GM18867 (cell line): ENCODE measurements at regions not wholly inside any gene's neighbourhood (a gene's known extent, or its start where the extent isn't known, plus 50 kb on each side); places are given as distances from the start of the nearest gene placed in this dataset.

Source experiments
- ATAC-seq: cut with Tn5 transposase; IDR thresholded peaks from one replicate; pipeline ENCODE4 v1.9.1; 2021; ENCODE audit warnings: mild to moderate bottlenecking, moderate library complexity; ENCODE audit not compliant: unreplicated experiment

DNA sequence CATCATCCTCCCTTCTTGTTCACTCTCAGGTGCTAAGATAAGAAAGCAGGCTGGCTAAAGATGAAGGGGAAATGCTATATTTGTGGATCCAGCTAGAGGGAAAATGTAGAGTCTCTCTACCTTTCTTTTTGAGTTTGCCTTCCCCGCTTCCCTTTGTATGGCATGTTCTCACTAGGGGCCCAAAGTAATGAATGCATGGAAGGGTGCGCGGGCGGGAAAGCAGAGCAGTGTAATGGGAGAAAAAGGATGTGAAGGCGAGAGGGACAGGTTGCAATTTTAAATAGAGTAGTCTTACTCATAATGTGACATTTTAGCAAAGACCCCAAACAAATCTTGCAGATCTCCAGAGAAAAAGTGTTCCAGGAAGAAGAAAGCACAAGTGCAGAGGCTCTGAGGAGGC lies 105.1 kb upstream of the ATP1B1 start:
- ATAC-seq = no peak

DNA sequence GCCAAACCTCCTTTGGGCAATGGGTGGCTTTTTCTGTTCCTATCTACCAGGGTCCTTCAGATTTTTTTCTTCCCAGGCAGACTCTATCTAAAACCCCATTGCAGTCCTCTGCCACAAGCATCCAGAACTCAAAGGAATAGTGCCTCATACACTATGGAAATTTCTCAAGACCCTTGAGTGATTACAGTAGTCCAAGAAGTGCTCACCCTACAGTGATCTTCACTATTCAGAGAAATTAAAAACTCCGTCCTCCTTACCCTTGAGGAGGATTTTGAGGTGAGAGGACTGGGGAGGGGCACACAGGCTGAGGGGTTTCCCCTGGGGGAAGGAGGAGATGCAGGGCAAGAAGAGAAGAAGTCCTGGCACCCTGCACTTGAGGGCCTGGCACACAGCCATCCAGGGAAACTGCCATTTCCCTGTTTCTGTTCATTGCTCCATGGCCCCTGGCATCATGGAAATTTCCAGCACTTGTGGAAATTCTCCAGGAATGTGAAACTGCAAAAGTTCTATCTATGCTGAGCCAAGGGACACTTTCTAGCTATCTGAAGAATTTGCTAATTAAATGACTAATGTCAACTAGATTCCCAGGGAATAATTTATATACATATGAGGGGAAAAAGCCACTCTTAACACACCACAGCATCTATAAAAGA lies 102.5 kb upstream of the ATP1B1 start:
- ATAC-seq = no peak

DNA sequence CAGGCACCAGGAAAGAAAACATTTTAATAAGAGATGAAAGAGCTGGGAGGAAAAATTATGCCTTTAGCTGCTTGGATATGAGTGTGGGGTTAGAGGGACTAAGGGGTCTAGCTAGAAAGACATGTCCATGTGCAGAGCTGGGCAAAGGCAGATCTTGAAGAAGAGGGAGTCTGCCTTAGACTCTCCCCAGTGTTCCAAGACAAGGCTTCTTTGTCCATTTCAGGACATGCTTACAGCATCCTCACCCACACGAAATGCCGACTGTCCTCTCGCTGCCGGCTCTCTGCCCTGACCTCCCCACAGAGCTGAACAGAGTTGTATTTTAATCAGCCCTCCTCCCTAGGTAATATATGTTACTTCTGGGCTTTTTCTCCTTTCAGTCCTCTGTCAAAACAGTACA lies 100.7 kb upstream of the ATP1B1 start:
- no peak for ATAC-seq

DNA sequence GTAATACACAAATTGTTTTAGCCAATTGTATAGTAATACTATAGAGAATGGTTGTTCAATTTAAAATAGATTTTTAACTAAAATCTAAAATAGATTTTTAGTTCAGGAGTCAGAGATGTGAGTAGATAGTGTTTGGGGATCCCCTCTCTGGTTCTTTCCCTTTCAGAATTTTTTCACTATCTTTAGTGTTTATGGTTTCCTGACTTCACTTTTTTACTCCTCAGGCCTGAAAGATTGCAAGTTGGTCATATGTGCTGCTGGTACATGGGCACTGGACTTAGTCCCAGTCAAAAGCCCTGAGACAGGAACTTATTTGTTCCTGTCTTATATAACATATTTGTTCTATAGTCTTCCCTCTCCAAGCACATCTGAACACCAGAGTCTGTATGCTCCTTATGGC lies 96.8 kb upstream of the ATP1B1 start:
- ATAC-seq = no peak

DNA sequence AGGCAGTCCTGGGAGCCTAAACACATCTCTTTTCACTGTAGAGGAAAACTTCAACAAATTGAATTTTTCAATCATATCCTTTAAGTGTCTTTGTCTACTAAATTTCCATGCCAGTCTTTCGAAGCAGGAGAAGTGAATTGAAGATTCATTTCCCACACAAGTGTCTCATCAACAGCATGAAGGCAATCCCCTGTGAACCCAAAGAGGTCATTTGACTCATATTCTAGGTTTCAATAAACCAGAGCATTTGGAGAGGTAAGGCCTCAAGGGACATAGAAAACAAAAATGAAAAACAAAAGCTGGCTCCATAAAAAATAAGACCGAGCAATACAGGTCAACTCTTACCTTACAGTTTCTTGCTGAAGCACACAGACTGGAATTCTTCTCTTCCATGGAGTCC lies 94.1 kb upstream of the ATP1B1 start:
- peak; percentile 69 for ATAC-seq

DNA sequence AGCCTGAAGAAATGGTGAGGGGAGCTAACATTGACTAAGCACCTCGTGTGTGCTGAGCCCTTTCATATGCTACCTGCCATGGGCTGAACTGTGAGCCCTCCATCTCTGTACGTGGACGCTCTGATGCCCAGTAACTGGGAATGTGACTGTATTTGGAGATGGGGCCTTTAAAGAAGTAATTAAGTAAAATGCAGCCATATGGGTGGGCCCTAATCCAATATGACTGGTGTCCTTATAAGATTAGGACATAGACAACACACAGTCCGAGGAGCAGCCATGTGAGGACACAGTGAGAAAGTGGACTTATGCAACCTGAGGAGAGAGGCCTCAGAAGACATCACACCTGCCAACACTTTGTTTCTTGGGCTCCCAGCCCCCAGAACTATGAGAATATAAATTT lies 92.7 kb upstream of the ATP1B1 start:
- no peak for ATAC-seq

DNA sequence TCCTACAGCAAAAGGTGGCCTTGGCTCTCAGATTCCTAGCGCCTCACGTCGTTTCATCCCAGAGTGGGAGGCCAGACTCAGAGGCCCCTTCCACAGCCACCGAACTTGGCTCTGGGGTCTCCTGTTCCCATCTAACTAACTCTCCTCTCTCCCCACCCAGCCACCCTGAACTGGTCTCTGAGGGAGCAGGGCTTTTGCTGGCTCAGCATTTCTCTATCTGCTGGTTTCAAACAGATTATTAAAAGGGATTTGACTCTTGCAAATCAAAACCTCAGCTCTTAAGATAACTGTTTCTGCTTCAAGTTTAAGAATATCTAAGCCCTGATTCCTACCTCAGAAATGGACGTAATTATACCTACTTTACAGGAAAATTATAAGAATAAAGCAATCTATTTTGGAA lies 91.0 kb upstream of the ATP1B1 start:
- ATAC-seq = no peak

DNA sequence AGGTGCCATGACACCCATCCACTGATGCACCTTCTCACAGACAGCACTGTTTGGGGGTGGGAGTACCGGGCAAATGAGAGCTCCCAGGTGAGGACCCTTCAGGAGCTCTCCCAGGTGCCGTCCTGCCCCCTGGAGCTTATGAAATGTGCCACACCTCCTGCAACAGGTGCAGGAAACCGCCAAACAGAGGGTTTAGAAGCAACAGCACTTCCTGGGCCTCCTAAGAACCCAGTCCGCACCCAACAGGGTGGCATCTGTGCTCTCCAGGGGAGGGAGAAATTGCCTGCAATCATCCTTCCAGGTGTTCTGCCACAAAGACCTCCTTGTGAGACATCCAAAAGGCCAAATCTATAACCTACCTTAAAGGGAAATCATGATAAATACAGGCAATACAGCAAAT lies 87.7 kb upstream of the ATP1B1 start:
- ATAC-seq = no peak

DNA sequence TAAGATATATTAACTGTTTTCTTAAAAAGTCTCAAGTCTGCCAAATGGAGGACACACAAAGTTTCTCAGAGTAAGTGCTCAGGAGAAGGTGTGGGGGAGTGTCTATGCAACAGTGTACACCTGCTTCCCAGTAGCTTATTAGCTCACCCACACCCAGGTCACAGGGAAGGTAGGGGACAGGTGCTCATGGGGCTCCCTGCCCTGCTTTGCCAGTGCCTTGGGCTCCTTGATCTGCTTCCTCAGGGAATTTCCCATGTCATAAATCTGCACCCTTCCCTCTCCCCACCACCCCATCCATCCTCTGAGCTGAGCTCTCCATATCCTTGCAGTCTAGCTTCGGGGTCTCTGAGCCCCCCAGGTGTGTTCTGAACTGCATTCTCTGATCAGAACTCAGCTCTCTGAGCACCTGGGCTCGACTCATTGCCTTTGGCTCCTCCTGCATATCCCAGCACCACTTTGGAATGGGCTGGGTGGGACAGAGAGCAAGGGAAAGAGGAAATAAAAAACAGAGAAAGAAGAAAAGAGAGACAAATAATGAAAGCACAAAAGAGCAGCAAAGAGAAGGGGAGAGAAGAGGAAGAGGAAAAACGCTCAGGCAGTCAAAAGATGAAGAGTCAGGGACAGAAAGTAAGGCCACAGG lies 87.0 kb upstream of the ATP1B1 start:
- no peak for ATAC-seq

DNA sequence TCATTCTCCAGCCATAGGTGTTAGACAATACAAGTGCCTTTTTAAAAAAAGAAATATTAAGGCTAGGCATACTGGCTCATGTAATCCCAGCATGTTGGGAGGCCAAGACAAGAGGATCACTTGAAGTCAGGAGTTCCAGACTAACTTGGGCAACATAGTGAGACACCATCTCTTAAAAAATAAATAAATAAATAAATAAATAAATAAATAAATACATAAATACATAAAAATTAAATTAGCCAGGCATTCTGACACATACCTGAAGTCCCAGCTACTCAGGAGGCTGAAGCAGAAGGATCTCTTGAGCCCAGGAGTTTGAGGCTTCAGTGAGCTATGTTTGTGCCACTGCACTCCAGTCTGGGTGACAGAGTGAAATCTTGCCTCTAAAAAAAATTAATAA lies 85.8 kb upstream of the ATP1B1 start:
- ATAC-seq = no peak

DNA sequence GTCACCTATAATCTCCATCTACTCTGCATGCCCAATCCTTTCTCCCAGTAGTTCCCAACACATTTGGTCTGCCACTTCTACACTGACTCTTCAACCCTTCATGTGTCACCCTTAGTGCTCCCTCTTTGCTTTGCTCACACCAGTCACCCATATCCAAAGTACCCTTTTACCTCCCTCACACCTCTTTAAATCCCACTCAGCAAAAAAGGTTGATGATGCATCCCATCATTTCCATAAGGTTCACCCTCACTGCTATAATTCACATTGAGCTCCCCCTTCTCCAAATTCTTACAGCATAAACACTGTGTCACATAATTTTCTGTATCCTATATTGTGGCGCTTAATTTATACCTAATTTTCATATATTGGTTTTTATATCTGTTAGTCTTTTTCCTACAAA lies 83.8 kb upstream of the ATP1B1 start:
- ATAC-seq = no peak

DNA sequence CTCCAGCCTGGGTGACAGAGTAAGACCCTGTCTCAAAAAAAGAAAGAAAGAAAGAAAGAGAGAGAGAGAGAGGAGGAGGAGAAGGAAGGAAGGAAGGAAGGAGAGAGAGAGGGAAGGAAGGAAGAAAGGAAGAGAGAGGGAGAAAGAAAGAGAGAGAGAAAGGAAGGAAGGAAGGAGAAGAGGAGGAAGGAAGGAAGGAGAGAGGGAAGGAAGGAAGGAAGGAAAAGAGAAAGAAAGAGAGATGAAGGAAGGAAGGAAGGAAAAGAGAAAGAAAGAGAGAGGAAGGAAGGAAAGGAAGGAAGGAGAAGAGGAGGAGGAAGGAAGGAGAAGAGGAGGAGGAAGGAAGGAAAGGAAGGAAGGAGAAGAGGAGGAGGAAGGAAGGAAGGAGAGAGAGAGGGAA lies 82.2 kb upstream of the ATP1B1 start:
- no peak for ATAC-seq

DNA sequence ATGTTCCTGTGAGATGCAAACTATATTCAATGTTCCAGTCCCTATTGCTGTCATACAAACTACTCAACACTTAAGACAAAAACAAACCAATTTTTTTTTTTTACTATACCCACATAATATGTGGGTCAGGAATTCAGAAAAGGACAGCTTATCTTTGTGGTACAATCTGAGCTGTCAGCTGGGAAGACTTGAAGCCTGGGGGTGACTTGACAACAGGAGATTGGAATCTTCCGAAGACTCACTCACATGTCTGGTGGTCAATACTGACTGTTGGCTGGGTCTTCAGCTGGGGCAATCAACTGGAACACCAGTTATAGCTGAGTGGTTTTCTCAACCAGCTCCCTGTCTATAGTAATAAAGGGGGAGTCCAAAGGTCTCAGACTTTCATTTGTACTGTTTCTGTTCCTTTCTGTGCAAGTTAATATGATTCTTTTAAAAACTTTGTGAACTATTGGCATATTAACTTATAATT lies 81.7 kb upstream of the ATP1B1 start:
- ATAC-seq = peak; percentile 93

DNA sequence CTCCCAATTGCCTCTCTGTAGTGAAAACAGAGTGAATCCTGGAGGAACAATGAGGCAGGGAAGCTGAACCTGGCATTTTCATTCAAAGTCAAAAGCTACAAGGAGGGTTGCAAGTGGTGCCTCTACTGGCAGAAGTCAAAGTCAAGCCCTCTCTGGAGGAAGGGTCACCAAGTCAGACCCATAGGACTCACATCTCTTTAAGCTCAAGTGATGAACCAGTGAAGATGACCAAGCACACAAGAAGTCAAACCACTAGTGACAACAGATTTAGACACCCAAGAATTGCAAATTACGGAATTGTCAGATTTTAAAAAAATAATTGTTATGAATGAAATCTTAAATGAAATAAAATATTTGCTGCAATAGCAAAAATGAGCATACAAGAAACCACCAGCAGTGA lies 81.1 kb upstream of the ATP1B1 start:
- peak; percentile 23 for ATAC-seq

DNA sequence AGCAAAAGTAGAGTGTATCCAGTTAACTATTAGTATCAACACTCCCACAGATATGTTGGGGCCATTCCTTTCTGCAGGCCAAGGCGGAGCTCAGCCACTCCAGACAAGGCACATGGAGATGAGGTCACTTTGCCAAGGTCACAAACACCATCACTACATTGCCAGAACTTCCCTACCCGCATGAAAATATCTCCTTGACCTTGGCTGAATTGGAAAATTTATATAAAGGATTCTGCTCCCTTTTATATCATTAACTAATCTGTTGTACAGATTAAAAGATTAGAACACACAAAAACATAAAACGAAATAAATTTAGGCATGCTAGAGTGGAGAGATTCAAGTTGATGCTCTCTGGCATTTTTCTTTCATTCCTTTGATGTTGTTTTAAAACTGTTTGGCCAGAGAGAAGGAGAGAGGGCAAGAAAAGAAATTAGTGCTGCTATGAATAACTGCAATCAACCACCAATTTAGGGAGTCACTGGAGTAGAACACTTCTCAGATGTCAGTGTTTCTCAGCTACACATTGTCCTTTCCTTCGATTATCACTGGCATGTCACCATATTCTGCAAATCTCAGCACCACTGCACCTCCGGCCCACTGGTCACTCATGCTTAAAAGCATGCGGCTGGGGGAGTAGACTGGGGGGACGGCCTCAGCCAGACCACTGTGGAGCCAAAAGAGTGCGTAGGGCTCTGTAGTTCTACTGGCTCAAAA lies 78.7 kb upstream of the ATP1B1 start:
- no peak for ATAC-seq

DNA sequence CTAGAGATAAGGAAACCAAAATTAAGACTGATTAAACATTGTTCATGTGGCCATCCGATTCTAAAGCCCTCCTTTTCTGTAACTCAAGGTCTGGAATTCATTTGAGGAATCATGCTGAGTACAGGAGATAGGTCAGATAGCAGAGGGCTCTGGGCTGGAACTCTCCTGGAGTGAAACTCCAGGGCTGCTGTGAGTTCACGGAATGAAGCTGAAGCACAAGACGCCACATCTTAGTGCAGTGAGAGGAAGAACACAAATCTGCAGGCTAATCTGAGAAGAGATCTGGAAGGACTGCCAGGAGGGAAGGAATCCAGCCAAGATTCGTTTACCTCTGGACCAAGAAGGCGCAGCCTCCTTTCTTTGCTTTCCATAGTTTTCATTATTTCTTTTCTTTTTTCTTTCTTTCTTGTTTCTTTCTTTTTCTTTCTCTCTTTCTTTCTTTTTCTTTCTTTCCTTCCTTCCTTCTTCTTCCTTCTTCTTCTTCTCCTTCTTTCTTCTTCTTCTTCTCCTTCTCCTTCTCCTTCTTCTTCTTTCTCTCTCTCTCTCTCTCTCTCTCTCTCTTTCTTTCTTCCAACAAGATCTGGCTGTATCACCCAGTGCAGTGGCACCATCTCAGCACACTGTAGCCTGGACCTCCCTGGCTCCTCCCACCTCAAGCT lies 74.8 kb upstream of the ATP1B1 start:
- ATAC-seq = no peak

DNA sequence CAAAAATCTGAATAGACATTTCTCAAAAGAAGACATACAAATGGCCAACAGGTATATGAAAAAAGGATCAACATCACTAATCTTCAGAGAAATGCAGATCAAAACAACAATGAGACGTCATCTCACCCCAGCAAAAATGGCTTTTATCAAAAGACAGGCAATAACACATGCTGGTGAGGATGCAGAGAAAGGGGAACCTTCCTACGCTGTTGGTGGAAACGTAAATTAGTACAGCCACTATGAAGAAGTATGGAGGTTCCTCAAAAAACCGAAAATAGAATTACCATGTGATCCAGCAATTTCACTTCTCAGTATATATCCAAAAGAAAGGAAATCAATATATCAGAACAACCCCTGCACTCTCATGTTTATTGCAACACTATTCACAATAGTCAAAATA lies 65.1 kb upstream of the ATP1B1 start:
- ATAC-seq = no peak

DNA sequence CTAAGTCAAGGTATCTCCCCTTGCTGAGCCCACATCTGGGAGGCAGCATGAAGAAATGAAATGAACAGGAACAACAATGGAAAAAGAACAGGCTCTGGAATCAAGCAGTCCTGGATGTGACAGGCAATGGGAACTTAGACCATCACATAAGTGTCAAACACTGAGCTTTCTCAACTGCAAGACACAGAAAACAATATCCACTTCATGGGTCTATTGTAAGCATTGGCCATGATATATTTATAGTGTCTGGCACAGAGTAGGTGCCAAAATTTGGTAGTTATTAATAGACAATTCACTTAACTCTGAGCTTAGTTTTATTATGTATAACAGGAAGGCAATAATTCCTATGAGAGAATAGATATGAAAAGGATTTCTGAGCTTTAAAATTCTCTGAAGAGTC lies 64.1 kb upstream of the ATP1B1 start:
- no peak for ATAC-seq

DNA sequence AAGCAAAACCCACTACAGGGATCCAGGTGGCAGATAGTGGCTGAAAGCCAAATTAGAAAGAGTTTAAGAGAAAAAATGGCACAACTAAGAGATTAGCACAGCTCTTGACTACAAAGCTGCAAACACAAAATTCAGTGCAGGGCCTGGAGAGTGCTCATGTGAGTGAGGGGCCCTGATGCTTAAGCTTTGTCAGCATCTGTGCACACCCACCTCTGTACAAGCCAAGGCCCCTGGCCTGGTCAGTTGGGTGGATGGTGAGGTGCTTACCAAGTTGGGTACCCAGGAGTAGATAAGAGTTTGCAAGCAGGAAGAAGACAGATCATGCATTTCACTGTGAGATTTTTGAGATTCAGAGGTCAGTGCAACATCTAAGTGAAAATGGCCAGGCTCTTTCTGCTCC lies 62.7 kb upstream of the ATP1B1 start:
- no peak for ATAC-seq

DNA sequence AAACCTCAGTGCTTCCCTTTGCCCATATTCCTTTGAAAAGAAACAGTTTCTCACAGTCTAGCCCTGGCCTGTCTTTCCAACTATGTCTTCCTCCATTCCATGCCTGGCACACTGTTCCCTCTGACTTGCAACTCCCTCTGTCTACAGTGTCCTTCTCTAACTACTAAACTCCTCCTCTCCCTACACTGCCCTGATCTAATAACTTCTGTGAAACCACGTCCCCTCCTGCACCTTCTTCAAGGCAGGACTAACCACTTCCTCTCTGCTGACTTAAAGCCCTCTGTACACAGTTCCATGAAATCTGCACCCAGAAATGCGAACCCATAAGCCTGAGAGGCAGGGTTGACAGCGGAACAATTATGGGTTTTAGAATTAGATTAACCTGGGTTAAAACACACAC lies 62.2 kb upstream of the ATP1B1 start:
- ATAC-seq = peak; percentile 97

DNA sequence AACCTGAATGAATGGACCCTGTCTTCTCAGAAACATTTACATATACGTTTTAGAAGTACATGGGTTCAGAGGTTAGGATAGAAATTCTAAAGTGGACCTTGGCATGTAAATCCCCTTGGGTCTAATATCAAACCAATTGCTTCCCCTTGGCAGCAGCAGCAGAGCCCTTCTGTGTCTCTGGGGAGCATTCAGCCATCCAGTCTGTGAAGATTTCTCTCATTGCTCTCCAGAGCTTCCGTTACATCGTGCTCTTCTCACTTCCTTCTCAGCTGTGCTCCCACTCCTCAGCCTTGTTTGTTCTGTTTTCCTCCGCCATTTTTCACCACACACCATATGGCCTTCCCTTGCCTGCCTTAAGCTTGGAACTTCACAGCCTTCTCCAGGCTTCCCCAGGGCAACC lies 61.5 kb upstream of the ATP1B1 start:
- ATAC-seq = no peak

DNA sequence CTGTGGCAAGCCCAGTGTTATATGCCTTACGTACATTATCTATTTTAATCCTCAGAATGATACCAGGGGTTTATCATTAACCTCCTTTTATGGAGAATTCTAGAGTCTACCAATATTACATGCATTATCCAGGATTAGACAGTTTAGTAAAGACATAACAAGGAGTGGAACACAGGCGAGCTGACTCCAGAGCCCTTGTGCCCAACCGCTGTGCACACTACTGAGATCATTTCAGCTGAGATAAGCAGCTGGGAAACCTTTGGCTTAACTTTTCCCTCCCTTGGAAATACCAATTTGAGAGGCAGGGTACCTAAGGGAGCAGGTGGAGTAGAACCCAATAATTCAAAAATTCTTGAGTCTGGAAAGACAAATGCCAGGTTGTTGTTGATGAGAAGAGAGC lies 59.8 kb upstream of the ATP1B1 start:
- no peak for ATAC-seq
